SK-N-SH (cell line): ENCODE measurements at regions not wholly inside any gene's neighbourhood (a gene's known extent, or its start where the extent isn't known, plus 50 kb on each side); places are given as distances from the start of the nearest gene placed in this dataset.

Source experiments
- CTCF ChIA-PET: fragments of 300-600, 350-600 bp; formaldehyde crosslinking; extraction: SDS; loops from one replicate; lab custom pipeline; 2021; lab: Yijun Ruan, JAX
- POLR2A ChIA-PET: fragments of 350-600 bp; sonication (Branson Sonifier 250); formaldehyde crosslinking; extraction: SDS; loops from one replicate; lab custom pipeline; 2020; ENCODE audit warnings: antibody characterized with exemption, inconsistent platforms; lab: Yijun Ruan, JAX
- DNase-seq: peaks from one replicate; pipeline ENCODE4 v3.0.0; 2012
- H2AFZ ChIP-seq: fragments of 200-600 bp; sonication (generic); 2 replicates; pipeline ENCODE4 v1.8.1; 2016; ENCODE audit warnings: antibody characterized with exemption, mild to moderate bottlenecking, low read depth
- H3F3A ChIP-seq: fragments of 200-600 bp; sonication (generic); replicated peaks from 2 replicates; pipeline ENCODE3; 2016; ENCODE audit warnings: antibody characterized with exemption, mild to moderate bottlenecking; ENCODE audit not compliant: insufficient read depth
- H3K27ac ChIP-seq, 2 experiments: fragments of 200-500 bp in 1 of 2; fragments of 200-600 bp in 1 of 2; sonication (Bioruptor generic) in 1 of 2; sonication (generic), shearing (Covaris generic) in 1 of 2; 2 replicates each; pipeline versions ENCODE4 v1.5.1 to v1.6.1; 2014 to 2016; ENCODE audit warnings: low read depth in 2 of 2, inconsistent platforms in 1 of 2, low read length in 1 of 2, mild to moderate bottlenecking in 1 of 2, mixed read lengths in 1 of 2
- H3K27me3 ChIP-seq: fragments of 200-600 bp; sonication (generic), shearing (Covaris generic); 2 replicates; pipeline ENCODE4 v1.6.1; 2016; ENCODE audit warnings: mixed run types; ENCODE audit not compliant: insufficient read depth
- H3K36me3 ChIP-seq, 2 experiments: fragments of 200-500 bp in 1 of 2; fragments of 200-600 bp in 1 of 2; sonication (Bioruptor generic) in 1 of 2; sonication (generic) in 1 of 2; replicated peaks in 1 of 2; 2 replicates each; pipeline versions ENCODE3 to v1.5.1; 2014 to 2016; ENCODE audit warnings: low read length in 1 of 2, mild to moderate bottlenecking in 1 of 2; ENCODE audit not compliant: insufficient read depth in 2 of 2, control insufficient read depth in 1 of 2
- H3K4me1 ChIP-seq, 2 experiments: fragments of 200-500 bp in 1 of 2; fragments of 200-600 bp in 1 of 2; sonication (Bioruptor generic) in 1 of 2; sonication (generic), shearing (Covaris generic) in 1 of 2; 2 replicates each; pipeline versions ENCODE4 v1.5.1 to v1.6.1; 2014 to 2016; ENCODE audit warnings: low read depth in 1 of 2, low read length in 1 of 2, mixed run types in 1 of 2; ENCODE audit not compliant: insufficient read depth in 2 of 2, control insufficient read depth in 1 of 2
- H3K4me2 ChIP-seq: fragments of 200-600 bp; sonication (generic), shearing (Covaris generic); 2 replicates; pipeline ENCODE4 v1.6.1; 2017; ENCODE audit warnings: mixed run types
- H3K4me3 ChIP-seq, 2 experiments: fragments of 200-500 bp in 1 of 2; fragments of 200-600 bp in 1 of 2; sonication (Bioruptor generic) in 1 of 2; sonication (generic), shearing (Covaris generic) in 1 of 2; 2 replicates each; pipeline versions ENCODE4 v1.5.1 to v1.8.1; 2014 to 2016; ENCODE audit warnings: low read depth in 2 of 2, inconsistent platforms in 1 of 2, low read length in 1 of 2, mild to moderate bottlenecking in 1 of 2, mixed read lengths in 1 of 2, moderate library complexity in 1 of 2
- H3K79me2 ChIP-seq: fragments of 200-600 bp; sonication (generic); 2 replicates; pipeline ENCODE4 v1.8.1; 2017; ENCODE audit warnings: mild to moderate bottlenecking; ENCODE audit not compliant: insufficient read depth
- H3K9ac ChIP-seq: fragments of 200-600 bp; sonication (generic); 2 replicates; pipeline ENCODE4 v1.6.1; 2017; ENCODE audit warnings: mixed run types
- H3K9me2 ChIP-seq: fragments of 200-600 bp; sonication (generic); 2 replicates; pipeline ENCODE4 v1.6.1; 2017; ENCODE audit warnings: mixed run types
- H3K9me3 ChIP-seq: fragments of 200-600 bp; sonication (generic); 2 replicates; pipeline ENCODE4 v1.6.1; 2017; ENCODE audit warnings: mixed run types, mild to moderate bottlenecking, moderate library complexity
- H4K20me1 ChIP-seq: fragments of 200-600 bp; sonication (generic); 2 replicates; pipeline ENCODE4 v1.6.1; 2017; ENCODE audit warnings: mild to moderate bottlenecking, mixed run types; ENCODE audit not compliant: insufficient read depth
- EZH2phosphoT487 ChIP-seq: fragments of 200-600 bp; sonication (generic); IDR thresholded peaks from 2 replicates; pipeline ENCODE4 v1.6.1; 2017; ENCODE audit warnings: low read depth, mixed run types, mild to moderate bottlenecking, antibody characterized with exemption, moderate library complexity, borderline replicate concordance
- FOSL2 ChIP-seq: IDR thresholded peaks from 2 replicates; pipeline ENCODE4 v1.4.0; 2012; ENCODE audit warnings: low read depth, mild to moderate bottlenecking, moderate library complexity, borderline replicate concordance
- FOXJ3 ChIP-seq: sonication (generic); formaldehyde crosslinking; IDR thresholded peaks from 2 replicates; pipeline ENCODE4 v1.5.1; 2020; ENCODE audit warnings: mild to moderate bottlenecking, missing genetic modification reagents
- FOXM1 ChIP-seq: IDR thresholded peaks from 2 replicates; pipeline ENCODE4 v1.4.0; 2012; ENCODE audit warnings: low read depth, mild to moderate bottlenecking
- GATA2 ChIP-seq: sonication (generic); formaldehyde crosslinking; IDR thresholded peaks from 2 replicates; pipeline ENCODE4 v1.5.0; 2020; ENCODE audit warnings: mild to moderate bottlenecking, missing genetic modification reagents
- JUND ChIP-seq: IDR thresholded peaks from 2 replicates; pipeline ENCODE4 v1.4.0; 2012
- MEF2A ChIP-seq: IDR thresholded peaks from 2 replicates; pipeline ENCODE4 v1.4.0; 2012; ENCODE audit warnings: low read depth, borderline replicate concordance
- TAF1 ChIP-seq: IDR thresholded peaks from 2 replicates; pipeline ENCODE4 v1.6.1; 2012; ENCODE audit warnings: low read depth, mild to moderate bottlenecking, low read length, moderate library complexity, borderline replicate concordance
- TCF12 ChIP-seq: IDR thresholded peaks from 2 replicates; pipeline ENCODE4 v1.4.0; 2012
- TEAD4 ChIP-seq: IDR thresholded peaks from 2 replicates; pipeline ENCODE4 v1.4.0; 2012; ENCODE audit warnings: mild to moderate bottlenecking, borderline replicate concordance; ENCODE audit not compliant: insufficient read depth
- WGBS: methylation state at CpG from one replicate; pipeline ENCODE4 v1.1.6; 2017; ENCODE audit warnings: low lambda C conversion rate; 5-methylcytosine and 5-hydroxymethylcytosine counted together
- TF ChIP-seq, protein P1 (sequence below): IDR thresholded peaks from 2 replicates; pipeline ENCODE4 v1.4.0; 2012; ENCODE audit warnings: low read depth, borderline replicate concordance
- TF ChIP-seq, protein P2 (sequence below): fragments of 150-350 bp; IDR thresholded peaks from 2 replicates; pipeline ENCODE4 v1.6.1; 2017; ENCODE audit warnings: antibody characterized with exemption, low read length, low read depth, borderline replicate concordance
- TF ChIP-seq, protein P3 (sequence below): IDR thresholded peaks from 2 replicates; pipeline ENCODE4 v1.4.0; 2012; ENCODE audit warnings: low read depth, borderline replicate concordance
- TF ChIP-seq, protein P4 (sequence below): IDR thresholded peaks from 2 replicates; pipeline ENCODE4 v1.4.0; 2012; ENCODE audit warnings: low read depth
- TF ChIP-seq, protein P5 (sequence below): IDR thresholded peaks from 2 replicates; pipeline ENCODE4; 2012

DNA sequence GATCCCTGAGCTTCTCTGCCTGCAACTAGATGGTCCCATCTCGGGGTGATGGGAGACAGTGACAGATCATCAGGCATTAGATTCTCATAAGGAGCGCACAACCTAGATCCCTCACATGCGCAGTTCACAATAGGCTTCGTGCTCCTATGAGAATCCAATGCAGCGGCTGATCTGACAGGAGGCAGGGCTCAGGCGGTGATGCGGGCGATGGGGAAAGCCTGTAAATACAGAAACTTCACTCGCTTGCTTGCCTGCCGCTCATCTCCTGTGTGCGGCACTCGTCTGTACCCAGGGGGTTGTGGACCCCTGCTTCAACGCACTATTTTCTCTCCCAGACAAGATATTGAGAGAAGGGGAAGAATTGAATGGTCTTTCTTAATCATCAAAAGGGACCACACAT, 473.9 kb downstream of the ZNF536 start:
- Histone ChIP-seq H3K36me3 (no peaks in the 10 kb centered on the region), H3K27me3 (no peaks in the 10 kb centered on the region), H3K4me2 (no peak overlapping the region), H3K9ac (no peak overlapping the region), H3K4me1 (peaks cover 0 to 5% of the 10 kb centered on the region in 2 experiments; a peak in 1 of 4 replicates), H2AFZ (no peak overlapping the region), H3F3A (no peaks in the 10 kb centered on the region), H3K79me2 (no peaks in the 10 kb centered on the region), H3K9me2 (no peaks in the 10 kb centered on the region), H3K27ac (no peak overlapping the region), H3K4me3 (no peak overlapping the region), H3K9me3 (no peaks in the 10 kb centered on the region), H4K20me1 (no peaks in the 10 kb centered on the region)
- TF ChIP-seq, protein P1, sequence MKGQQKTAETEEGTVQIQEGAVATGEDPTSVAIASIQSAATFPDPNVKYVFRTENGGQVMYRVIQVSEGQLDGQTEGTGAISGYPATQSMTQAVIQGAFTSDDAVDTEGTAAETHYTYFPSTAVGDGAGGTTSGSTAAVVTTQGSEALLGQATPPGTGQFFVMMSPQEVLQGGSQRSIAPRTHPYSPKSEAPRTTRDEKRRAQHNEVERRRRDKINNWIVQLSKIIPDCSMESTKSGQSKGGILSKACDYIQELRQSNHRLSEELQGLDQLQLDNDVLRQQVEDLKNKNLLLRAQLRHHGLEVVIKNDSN: no peak
- TF ChIP-seq MEF2A (no peak), TAF1 (no peak), FOXJ3 (CRISPR knock-in tag) (no peak), TEAD4 (no peak), FOSL2 (no peak), GATA2 (CRISPR knock-in tag) (no peak), TCF12 (no peak), FOXM1 (no peak), EZH2phosphoT487 (no peak), JUND (no peak)
- TF ChIP-seq, protein P2, sequence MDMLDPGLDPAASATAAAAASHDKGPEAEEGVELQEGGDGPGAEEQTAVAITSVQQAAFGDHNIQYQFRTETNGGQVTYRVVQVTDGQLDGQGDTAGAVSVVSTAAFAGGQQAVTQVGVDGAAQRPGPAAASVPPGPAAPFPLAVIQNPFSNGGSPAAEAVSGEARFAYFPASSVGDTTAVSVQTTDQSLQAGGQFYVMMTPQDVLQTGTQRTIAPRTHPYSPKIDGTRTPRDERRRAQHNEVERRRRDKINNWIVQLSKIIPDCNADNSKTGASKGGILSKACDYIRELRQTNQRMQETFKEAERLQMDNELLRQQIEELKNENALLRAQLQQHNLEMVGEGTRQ: no peak
- TF ChIP-seq, protein P3, sequence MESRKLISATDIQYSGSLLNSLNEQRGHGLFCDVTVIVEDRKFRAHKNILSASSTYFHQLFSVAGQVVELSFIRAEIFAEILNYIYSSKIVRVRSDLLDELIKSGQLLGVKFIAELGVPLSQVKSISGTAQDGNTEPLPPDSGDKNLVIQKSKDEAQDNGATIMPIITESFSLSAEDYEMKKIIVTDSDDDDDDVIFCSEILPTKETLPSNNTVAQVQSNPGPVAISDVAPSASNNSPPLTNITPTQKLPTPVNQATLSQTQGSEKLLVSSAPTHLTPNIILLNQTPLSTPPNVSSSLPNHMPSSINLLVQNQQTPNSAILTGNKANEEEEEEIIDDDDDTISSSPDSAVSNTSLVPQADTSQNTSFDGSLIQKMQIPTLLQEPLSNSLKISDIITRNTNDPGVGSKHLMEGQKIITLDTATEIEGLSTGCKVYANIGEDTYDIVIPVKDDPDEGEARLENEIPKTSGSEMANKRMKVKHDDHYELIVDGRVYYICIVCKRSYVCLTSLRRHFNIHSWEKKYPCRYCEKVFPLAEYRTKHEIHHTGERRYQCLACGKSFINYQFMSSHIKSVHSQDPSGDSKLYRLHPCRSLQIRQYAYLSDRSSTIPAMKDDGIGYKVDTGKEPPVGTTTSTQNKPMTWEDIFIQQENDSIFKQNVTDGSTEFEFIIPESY: no peak
- TF ChIP-seq, protein P4, sequence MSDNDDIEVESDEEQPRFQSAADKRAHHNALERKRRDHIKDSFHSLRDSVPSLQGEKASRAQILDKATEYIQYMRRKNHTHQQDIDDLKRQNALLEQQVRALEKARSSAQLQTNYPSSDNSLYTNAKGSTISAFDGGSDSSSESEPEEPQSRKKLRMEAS: no peak
- TF ChIP-seq, protein P5, sequence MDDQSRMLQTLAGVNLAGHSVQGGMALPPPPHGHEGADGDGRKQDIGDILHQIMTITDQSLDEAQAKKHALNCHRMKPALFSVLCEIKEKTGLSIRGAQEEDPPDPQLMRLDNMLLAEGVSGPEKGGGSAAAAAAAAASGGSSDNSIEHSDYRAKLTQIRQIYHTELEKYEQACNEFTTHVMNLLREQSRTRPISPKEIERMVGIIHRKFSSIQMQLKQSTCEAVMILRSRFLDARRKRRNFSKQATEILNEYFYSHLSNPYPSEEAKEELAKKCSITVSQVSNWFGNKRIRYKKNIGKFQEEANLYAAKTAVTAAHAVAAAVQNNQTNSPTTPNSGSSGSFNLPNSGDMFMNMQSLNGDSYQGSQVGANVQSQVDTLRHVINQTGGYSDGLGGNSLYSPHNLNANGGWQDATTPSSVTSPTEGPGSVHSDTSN: no peak
- CTCF ChIA-PET: no interaction called here
- WGBS: 50% methylated on average over 13 of the region's 13 CpGs
- no peak for DNase-seq
- POLR2A ChIA-PET: no interaction called here
